ENCODE measurements at regions not wholly inside any gene's neighbourhood (a gene's known extent, or its start where the extent isn't known, plus 50 kb on each side); places are given as distances from the start of the nearest gene placed in this dataset.

- no peaks in the 10 kb centered on the region; the same call in 1 of the 2 replicates for H3K27me3 ChIP-seq (ENCODE audit: control insufficient read depth, insufficient read depth, low read length)
- CTCF ChIA-PET: interaction anchor here (1.2 kb wide), 1 partner anchor 21 kb away, joined by 3 read pairs; no protein-coding TSS in a partner anchor
- H3K36me3 ChIP-seq (ENCODE audit: control insufficient read depth, insufficient read depth, low read length): no peaks in the 10 kb centered on the region
- POLR2A ChIA-PET: no interaction called here
- H3K4me3 ChIP-seq (ENCODE audit: low read depth, low read length): no peak overlapping the region
- TF ChIP-seq CTCF (IDR thresholded peaks at IDR 0.05; ENCODE audit: insufficient read depth, low read depth, low read length): no peak
- DNase-seq (ENCODE audit: low read depth): no peak
Measured at GRCh38 chr13:29946093-29946492, 95.7 kb upstream of the UBL3 start.

DNA sequence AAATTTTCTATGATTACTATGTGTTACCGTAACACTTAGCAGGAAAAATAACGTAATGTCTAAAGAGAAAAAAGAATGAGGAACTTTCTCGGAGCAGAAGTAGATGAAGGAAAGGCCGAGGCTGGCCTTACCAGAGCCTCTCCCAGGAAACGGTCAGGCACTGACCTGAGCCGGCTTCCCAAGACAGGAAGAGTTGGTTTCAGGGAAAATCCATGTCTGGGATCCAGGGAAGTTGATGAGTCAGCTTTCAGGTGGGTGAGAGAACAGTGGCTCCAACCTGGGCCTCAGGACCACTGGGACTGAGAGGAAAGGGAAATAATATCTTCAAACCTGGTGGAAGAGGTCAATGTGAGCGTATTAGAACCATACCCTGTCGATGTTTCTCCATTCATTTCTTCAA, 93.3 kb upstream of the UBL3 start:
- no peak for DNase-seq (ENCODE audit: low read depth)
- Histone ChIP-seq H3K4me3 (ENCODE audit: low read depth, low read length) (no peak overlapping the region), H3K27me3 (ENCODE audit: control insufficient read depth, insufficient read depth, low read length) (no peaks in the 10 kb centered on the region; the same call in 1 of the 2 replicates), H3K36me3 (ENCODE audit: control insufficient read depth, insufficient read depth, low read length) (no peaks in the 10 kb centered on the region)
- ChIA-PET CTCF (no interaction called here), POLR2A (no interaction called here)
- TF ChIP-seq CTCF (IDR thresholded peaks at IDR 0.05; ENCODE audit: insufficient read depth, low read depth, low read length): no peak

- H3K4me3 ChIP-seq (ENCODE audit: low read depth, low read length): no peak overlapping the region
Measured at GRCh38 chr13:29943273-29943672, 92.9 kb upstream of the UBL3 start.

DNA sequence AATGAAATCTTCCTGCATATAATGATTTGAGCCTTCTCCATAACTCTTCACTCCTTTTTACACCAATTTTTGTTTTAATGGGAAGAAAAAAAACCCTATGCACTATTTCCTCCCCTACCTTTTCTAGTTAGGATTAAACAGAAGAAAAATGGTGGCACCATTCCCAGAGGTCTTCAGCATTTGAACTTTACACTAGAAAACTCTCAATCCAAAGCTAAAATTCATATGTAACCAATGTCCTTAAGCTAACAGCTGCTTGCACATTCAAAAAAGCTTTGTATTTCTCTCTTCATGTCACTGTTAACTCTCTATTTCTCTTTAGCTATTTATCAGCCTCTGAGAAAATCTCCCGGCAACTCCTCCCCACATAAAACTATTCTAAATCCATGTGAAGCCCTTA, 90.3 kb upstream of the UBL3 start:
- Histone ChIP-seq H3K27me3 (ENCODE audit: control insufficient read depth, insufficient read depth, low read length) (no peaks in the 10 kb centered on the region; the same call in 1 of the 2 replicates), H3K4me3 (ENCODE audit: low read depth, low read length) (no peak overlapping the region), H3K36me3 (ENCODE audit: control insufficient read depth, insufficient read depth, low read length) (no peaks in the 10 kb centered on the region)
- ChIA-PET POLR2A (no interaction called here), CTCF (interaction anchor here (0.9 to 2.5 kb wide), 2 partner anchors 10 to 17 kb away, joined by 3 to 11 read pairs; no protein-coding TSS in a partner anchor)
- DNase-seq (ENCODE audit: low read depth): no peak
- TF ChIP-seq CTCF (IDR thresholded peaks at IDR 0.05; ENCODE audit: insufficient read depth, low read depth, low read length): no peak

More at GRCh38 chr13:29943273-29943672, 92.9 kb upstream of the UBL3 start:
- CTCF ChIA-PET: no interaction called here
- H3K27me3 ChIP-seq (ENCODE audit: control insufficient read depth, insufficient read depth, low read length): no peaks in the 10 kb centered on the region; the same call in 1 of the 2 replicates
- POLR2A ChIA-PET: no interaction called here
- no peak for DNase-seq (ENCODE audit: low read depth)
- no peak for TF ChIP-seq CTCF (IDR thresholded peaks at IDR 0.05; ENCODE audit: insufficient read depth, low read depth, low read length)
- H3K36me3 ChIP-seq (ENCODE audit: control insufficient read depth, insufficient read depth, low read length): no peaks in the 10 kb centered on the region

DNA sequence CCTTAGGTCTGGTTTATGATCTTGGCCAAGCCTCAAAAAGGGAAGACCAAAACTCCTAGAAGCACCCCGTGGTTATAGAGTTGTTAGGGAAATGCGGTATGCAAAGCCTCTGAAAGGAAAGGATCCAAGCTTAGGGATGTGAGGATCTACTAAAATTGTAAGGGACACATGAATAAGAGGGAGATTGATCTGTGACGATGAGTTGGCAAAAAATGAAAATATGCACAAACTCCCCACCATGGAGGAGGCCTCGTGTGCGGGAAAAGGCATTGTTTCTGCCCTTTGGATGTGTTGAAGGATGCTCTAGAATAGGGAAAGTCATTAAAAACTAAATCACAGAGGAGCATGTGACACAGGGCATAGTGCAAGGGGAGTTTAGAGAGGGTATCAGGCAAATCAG, 88.7 kb upstream of the UBL3 start:
- no peaks in the 10 kb centered on the region; the same call in 1 of the 2 replicates for H3K27me3 ChIP-seq (ENCODE audit: control insufficient read depth, insufficient read depth, low read length)
- POLR2A ChIA-PET: no interaction called here
- no peak overlapping the region for H3K4me3 ChIP-seq (ENCODE audit: low read depth, low read length)
- DNase-seq (ENCODE audit: low read depth): no peak
- no peaks in the 10 kb centered on the region for H3K36me3 ChIP-seq (ENCODE audit: control insufficient read depth, insufficient read depth, low read length)
- no peak for TF ChIP-seq CTCF (IDR thresholded peaks at IDR 0.05; ENCODE audit: insufficient read depth, low read depth, low read length)
- CTCF ChIA-PET: interaction anchor here (2.5 to 5.8 kb wide), 2 partner anchors 15 kb away, joined by 11 to 43 read pairs; no protein-coding TSS in a partner anchor

Measured in BJ (cell line).